HG03460 (cell line): ENCODE measurements at regions not wholly inside any gene's neighbourhood (a gene's known extent, or its start where the extent isn't known, plus 50 kb on each side); places are given as distances from the start of the nearest gene placed in this dataset.

Source experiments
- ATAC-seq: cut with Tn5 transposase; IDR thresholded peaks from one replicate; pipeline ENCODE4 v1.9.1; 2021; ENCODE audit not compliant: unreplicated experiment

DNA sequence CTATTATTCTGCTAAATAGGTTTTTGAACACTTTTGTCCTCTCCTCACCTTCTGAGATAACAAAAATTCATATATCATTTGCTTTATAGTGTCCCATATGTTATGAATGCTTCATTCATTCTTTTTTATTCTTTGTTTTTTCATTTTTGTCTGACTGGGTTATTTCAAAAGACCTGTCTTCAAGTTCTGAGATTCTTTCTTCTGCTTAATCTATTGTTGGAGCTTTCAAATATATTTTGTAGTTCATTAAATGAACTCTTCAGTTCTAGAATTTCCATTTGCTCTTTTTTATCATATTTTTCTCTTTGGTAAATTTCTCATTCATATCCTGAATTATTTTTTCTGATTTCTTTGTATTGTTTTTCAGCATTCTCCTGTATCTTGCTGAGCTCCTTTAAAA, 53.1 kb upstream of the SCIN start:
- no peak for ATAC-seq

DNA sequence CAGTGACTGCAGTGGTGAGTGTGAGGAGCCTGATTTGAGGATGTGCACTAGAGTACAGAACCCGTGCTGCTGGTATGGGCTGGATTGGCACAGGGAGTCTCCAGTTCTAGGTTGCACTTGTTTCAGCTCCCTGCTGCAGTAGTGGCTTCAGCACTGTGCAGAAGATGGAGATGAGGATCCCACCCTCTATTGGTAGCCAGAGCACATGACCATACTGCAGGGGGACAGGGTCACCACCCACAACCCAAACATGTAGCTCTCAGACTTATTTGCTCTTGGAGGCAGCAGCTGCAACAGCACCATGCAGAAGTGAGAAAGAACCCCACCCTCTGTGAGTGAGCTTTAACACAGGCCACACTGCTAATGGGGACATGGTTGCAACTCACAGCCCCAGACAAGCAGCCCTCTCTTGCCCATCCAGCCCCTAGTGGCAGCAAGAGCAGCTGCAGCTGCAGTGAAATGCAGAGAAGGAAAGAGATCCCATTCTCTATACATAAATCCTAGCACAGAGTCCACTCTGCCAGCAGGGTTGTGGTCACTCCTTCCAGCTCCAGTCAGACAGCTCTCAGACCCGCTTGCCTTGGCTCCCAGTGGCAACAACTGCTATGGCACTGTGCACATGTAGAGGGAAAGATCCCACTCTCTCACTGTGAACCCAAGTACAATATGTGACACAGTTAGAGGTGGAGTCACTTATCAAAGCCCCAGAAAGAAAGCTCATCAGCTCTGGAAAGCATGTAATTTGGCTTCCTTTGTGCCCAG, 51.4 kb upstream of the SCIN start:
- peak; percentile 91 for ATAC-seq

DNA sequence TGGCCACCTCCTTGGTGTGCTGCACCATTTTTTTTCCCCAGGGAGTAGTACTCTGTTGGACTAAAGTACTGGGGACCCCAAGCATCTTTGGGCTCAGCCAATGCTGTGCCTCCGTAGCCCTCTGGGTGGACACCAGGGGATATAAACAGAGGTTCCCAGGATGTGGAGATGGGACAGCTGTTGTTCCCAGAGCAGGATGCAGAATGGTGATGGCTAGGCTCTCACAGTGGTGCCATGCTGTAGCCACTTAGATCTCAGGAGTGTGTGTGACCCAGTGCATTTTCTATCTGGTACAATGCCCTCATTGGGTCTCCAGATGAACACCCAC, 50.9 kb upstream of the SCIN start:
- ATAC-seq: no peak
